ENCODE measurements at regions not wholly inside any gene's neighbourhood (a gene's known extent, or its start where the extent isn't known, plus 50 kb on each side); places are given as distances from the start of the nearest gene placed in this dataset.

DNA sequence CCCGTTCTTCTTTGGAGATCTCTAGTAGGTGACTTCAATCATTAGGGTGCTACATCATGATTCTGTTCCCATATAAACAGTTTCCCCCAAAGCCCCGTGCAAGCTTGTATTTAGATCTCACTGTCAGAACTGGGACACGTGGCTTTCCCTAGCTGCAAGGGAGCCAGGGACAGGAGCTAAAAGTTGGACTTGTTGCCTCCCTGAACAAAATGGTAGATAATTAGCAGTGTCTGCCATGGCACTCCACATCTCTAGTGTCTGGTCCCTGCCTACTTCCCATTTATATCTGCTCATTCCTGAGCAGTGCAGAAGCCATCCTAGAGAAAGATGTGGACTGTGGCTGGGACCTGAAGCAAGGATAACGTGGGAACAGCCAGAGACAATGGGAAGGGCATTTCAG lies 76.6 kb upstream of the FGFR2 start:
- H4K20me1 ChIP-seq (ENCODE audit: control insufficient read depth, insufficient read depth, insufficient read length) = no peaks in the 10 kb centered on the region
- no CpG with 5 or more reads among the region's 4 CpGs for WGBS (ENCODE audit: extremely low coverage, insufficient read length, low lambda C conversion rate)
- no peak overlapping the region for H3K27ac Mint-ChIP-seq

More for the DNA sequence above, 76.6 kb upstream of the FGFR2 start:
- no peaks in the 10 kb centered on the region for H3K79me1 ChIP-seq (ENCODE audit: insufficient read depth, low read depth, low read length, poor library complexity, severe bottlenecking)
- H2BK120ac ChIP-seq (ENCODE audit: low read depth, low read length, poor library complexity, severe bottlenecking) = no peak overlapping the region
- no peak overlapping the region for H2BK20ac ChIP-seq (ENCODE audit: low read depth, low read length, poor library complexity, severe bottlenecking)
- Mint-ChIP-seq H3K27me3 (ENCODE audit: low read depth) (peaks cover 6% of the 10 kb centered on the region), H3K9me3 (peaks cover 26 to 32% of the 10 kb centered on the region in 2 experiments), H3K4me3 (no peak overlapping the region), H3K36me3 (ENCODE audit: insufficient read depth in 1 of 3, low read depth in 3 of 3) (peaks cover 9 to 34% (median 10%) of the 10 kb centered on the region in 3 experiments), H3K4me1 (peaks cover 4 to 9% of the 10 kb centered on the region in 2 experiments)
- H4K5ac ChIP-seq (ENCODE audit: insufficient read length, low read depth, low read length) = no peak overlapping the region
- H3T11ph ChIP-seq (ENCODE audit: low read length) = no peak overlapping the region
- H3K27ac ChIP-seq (ENCODE audit: insufficient read length, low read depth, low read length) = no peak overlapping the region
- H3K79me2 ChIP-seq (ENCODE audit: insufficient read depth, low read length) = no peaks in the 10 kb centered on the region
- H3K9ac ChIP-seq (ENCODE audit: extremely low read depth, insufficient read length, low read length) = no peak overlapping the region
- H3K14ac ChIP-seq (ENCODE audit: insufficient read depth, low read length) = no peak overlapping the region
- H3K4me1 ChIP-seq (ENCODE audit: insufficient read depth, low read length) = no peaks in the 10 kb centered on the region
- peaks cover 10% of the 10 kb centered on the region for H3K9me3 ChIP-seq (ENCODE audit: control insufficient read depth, low read depth, low read length)
- no peak overlapping the region for H2AFZ ChIP-seq (ENCODE audit: low read length)
- no peak overlapping the region for H2BK15ac ChIP-seq (ENCODE audit: low read depth, low read length)
- no peak overlapping the region for H4K8ac ChIP-seq (replicated peaks; ENCODE audit: insufficient read length, low read depth, low read length)
- no peak overlapping the region for H3K56ac ChIP-seq (ENCODE audit: insufficient read length, low read depth, low read length)
- no peak overlapping the region for H4K91ac ChIP-seq (ENCODE audit: insufficient read length, low read depth, low read length)
- no peak overlapping the region for H3K23ac ChIP-seq (ENCODE audit: insufficient read length, low read depth, low read length)
- H3K23me2 ChIP-seq (ENCODE audit: insufficient read length, low read depth, low read length, poor library complexity, severe bottlenecking) = no peaks in the 10 kb centered on the region
- no peak for DNase-seq
- TF ChIP-seq, protein P1, sequence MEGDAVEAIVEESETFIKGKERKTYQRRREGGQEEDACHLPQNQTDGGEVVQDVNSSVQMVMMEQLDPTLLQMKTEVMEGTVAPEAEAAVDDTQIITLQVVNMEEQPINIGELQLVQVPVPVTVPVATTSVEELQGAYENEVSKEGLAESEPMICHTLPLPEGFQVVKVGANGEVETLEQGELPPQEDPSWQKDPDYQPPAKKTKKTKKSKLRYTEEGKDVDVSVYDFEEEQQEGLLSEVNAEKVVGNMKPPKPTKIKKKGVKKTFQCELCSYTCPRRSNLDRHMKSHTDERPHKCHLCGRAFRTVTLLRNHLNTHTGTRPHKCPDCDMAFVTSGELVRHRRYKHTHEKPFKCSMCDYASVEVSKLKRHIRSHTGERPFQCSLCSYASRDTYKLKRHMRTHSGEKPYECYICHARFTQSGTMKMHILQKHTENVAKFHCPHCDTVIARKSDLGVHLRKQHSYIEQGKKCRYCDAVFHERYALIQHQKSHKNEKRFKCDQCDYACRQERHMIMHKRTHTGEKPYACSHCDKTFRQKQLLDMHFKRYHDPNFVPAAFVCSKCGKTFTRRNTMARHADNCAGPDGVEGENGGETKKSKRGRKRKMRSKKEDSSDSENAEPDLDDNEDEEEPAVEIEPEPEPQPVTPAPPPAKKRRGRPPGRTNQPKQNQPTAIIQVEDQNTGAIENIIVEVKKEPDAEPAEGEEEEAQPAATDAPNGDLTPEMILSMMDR (conservative IDR thresholded peaks at IDR 0.05) = no peak
- H3K4ac ChIP-seq (ENCODE audit: low read depth, low read length) = no peak overlapping the region
- no peak overlapping the region for H2BK12ac ChIP-seq (ENCODE audit: insufficient read length, low read depth, low read length)
- H2BK5ac ChIP-seq (ENCODE audit: insufficient read length, low read length) = no peak overlapping the region
- no peaks in the 10 kb centered on the region for H3K27me3 ChIP-seq (ENCODE audit: insufficient read depth, low read length)
- no peak overlapping the region for H3K18ac ChIP-seq (ENCODE audit: insufficient read length, low read depth, low read length)
- H2AK5ac ChIP-seq (ENCODE audit: insufficient read length, low read length) = no peak overlapping the region
- H3K4me2 ChIP-seq (ENCODE audit: insufficient read depth, insufficient read length, low read length) = no peak overlapping the region
